HG03354 (cell line): ENCODE measurements at regions not wholly inside any gene's neighbourhood (a gene's known extent, or its start where the extent isn't known, plus 50 kb on each side); places are given as distances from the start of the nearest gene placed in this dataset.
"Not testable (repeated sequence)": the region's sequence is repeated elsewhere in the genome, so short reads cannot be mapped to it uniquely, and the experiment has no call there.

Experiments used
- ATAC-seq: cut with Tn5 transposase; IDR thresholded peaks from one replicate; pipeline ENCODE4 v1.9.1; 2021; ENCODE audit warnings: mild to moderate bottlenecking; ENCODE audit not compliant: unreplicated experiment, poor library complexity, severe bottlenecking

- ATAC-seq, result no peak
These were observed 1264.6 kb upstream of the SEL1L start for GRCh38 chr14:82798276-82798675.

GRCh38 chr14:82805892-82806825, 1272.5 kb upstream of the SEL1L start:
- no peak for ATAC-seq

DNA sequence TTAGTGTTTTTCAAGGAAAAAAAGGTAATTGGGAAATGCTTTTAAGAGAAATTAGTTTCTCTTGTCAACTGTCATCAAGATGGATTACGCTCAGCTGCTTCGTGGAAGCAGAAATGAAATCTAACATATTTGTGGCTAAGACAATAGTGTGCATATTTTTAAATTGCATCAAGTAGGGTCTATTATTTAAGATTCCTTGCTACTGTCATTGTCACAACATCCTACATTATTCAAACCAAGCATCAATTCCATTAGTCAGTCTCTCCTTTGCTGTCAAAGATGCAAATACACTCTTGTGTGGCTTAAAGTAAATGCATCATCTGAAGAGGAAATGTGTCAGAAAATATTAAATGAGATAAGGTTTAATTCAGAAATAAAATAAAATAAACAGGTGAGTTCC, 1277.6 kb upstream of the SEL1L start:
- ATAC-seq, result no peak

DNA sequence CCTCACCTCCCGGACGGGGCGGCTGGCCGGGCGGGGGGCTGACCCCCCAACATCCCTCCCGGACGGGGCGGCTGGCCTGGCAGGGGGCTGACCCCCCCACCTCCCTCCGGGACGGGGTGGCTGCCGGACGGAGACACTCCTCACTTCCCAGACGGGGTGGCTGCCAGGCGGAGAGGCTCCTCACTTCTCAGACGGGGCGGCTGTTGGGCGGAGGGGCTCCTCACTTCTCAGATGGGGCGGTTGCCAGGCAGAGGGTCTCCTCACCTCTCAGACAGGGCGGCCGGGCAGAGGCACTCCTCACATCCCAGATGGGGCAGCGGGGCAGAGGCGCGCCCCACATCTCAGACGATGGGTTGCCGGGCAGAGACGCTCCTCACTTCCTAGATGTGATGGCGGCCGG, 1280.7 kb upstream of the SEL1L start:
- ATAC-seq, result not testable (repeated sequence)

- ATAC-seq, result no peak
These were observed 1296.9 kb upstream of the SEL1L start for GRCh38 chr14:82830596-82830995.

GRCh38 chr14:82836256-82836950, 1302.8 kb upstream of the SEL1L start:
- no peak for ATAC-seq

DNA sequence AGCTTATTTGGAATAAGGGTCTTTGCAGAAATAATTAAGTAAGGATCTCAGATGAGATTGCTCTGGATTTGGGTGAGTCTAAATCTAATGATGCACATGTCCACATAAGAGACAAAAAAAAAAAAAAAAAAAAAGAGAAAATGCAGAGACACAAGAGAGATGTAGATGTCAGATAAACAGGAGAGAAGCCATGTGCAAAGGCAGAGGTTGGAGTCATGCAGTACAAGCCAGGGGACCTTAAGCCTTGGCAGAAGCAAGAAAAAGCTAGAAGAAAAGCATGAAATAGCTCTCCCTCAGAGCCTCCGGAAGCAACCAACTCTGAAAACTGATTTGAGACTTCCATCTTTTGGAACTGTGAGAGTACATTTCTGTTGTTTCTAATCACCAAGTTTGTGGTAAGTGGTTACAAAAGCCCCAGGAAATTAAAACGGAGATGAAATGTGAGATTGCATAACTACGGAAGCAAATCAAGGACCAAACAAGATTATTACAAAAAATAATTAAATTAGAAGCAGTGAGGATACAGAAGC, 1304.0 kb upstream of the SEL1L start:
- no peak for ATAC-seq

DNA sequence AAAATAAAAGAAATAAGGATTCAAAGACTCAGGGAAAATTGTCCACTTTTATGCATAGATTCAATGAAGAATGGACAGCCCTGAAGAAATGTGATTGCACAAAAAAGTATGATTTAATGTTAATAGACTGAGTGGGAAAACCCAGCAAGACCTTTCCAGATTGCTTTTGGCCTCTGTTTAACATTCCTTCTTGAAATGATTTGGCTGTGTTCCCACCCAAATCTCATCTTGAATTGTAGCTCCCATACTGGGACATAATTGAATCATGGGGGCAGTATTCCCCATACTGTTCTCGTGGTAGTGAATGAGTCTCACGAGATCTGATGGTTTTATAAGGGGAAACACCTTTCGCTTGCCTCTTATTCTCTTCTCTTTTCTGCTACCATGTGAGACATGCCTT, 1316.9 kb upstream of the SEL1L start:
- ATAC-seq, result no peak

- ATAC-seq, result no peak
These were observed 1320.5 kb upstream of the SEL1L start for GRCh38 chr14:82854131-82854530.

DNA sequence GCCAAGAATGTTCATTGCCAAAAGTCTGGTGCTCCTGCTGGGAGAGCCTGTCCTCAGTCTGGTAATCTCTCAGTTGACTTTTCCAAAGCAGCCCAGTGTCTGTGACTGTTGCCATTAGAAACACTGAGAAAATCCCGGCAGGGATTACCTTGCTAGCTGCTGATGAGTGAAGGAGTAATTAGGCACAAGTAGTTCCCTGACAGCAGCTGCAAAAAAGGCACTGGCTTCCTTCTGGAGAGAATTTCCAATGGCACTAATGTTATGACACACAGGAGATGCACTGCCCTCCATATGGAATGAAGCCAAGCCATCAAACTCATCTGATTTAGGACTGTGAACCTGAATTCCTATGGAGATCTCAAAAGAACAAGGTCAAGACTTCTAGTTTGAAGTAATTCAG, 1321.2 kb upstream of the SEL1L start:
- no peak for ATAC-seq

DNA sequence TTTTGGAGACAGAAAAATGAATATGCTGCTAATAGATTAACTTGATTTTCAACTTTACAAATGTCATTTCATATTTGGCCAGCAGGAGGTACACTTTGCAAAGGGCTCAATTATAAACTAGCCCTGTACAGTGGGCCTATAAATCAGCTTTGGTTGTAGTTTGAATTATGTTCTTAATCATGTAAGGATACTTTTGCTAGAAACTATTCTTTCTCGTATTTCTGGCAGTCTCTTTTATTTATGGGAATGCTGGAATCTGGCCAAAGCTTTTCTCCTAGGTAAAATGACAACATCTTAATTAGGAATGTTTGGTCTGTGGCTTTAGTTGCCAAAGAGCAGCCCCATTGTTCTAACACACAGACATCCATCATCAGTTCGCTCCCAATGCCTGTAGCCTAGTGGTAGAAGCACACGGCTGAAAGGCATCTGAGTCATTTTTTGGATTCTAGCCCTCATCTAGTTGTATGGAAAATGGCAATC, 1322.3 kb upstream of the SEL1L start:
- no peak for ATAC-seq

- no peak for ATAC-seq
These were observed 1327.7 kb upstream of the SEL1L start for GRCh38 chr14:82861313-82861712.

- ATAC-seq, result no peak
These were observed 1338.8 kb upstream of the SEL1L start for GRCh38 chr14:82872494-82872893.

GRCh38 chr14:82878951-82879350, 1345.3 kb upstream of the SEL1L start:
- no peak for ATAC-seq

- ATAC-seq, result no peak
These were observed 1346.4 kb upstream of the SEL1L start for GRCh38 chr14:82879949-82880535.

GRCh38 chr14:82886670-82887069, 1353.0 kb upstream of the SEL1L start:
- ATAC-seq, result no peak

DNA sequence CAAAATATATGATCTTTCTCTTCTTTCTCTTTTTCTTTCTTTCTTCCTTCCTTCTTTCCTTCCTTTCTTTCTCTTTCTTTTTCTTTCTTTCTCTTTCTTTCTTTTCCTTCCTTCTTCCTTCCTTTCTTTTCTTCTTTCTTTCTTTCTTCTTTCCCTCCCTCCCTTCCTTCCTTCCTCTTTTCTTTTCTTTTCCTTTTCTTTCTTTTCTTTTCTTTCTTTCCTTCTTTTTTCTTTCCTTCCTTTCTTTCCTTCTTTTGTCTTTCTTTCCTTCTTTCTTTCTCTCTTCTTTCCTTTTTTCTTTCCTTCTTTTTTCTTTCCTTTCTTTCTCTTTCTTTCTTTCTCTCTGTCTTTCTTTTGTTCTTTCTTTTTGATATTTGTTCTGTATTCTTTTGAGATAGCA, 1356.0 kb upstream of the SEL1L start:
- ATAC-seq, result no peak

DNA sequence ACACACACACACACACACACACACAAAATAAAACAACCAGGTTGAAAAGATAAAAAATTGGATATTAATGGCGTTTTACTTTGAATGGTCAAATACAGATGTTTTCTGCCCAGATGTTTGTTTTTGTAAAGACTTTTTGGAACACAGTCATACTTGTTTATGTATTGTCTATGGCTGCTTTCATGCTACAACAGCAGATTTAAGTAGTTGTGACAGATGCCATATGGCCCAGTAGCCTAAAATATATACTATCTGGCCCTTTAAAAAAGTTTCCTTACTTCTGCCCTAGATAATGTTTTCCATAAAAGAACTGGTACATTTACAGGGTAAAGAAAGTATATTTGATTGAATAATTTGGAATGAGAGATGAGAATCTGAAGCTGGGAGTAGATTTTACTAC, 1362.8 kb upstream of the SEL1L start:
- ATAC-seq, result no peak

DNA sequence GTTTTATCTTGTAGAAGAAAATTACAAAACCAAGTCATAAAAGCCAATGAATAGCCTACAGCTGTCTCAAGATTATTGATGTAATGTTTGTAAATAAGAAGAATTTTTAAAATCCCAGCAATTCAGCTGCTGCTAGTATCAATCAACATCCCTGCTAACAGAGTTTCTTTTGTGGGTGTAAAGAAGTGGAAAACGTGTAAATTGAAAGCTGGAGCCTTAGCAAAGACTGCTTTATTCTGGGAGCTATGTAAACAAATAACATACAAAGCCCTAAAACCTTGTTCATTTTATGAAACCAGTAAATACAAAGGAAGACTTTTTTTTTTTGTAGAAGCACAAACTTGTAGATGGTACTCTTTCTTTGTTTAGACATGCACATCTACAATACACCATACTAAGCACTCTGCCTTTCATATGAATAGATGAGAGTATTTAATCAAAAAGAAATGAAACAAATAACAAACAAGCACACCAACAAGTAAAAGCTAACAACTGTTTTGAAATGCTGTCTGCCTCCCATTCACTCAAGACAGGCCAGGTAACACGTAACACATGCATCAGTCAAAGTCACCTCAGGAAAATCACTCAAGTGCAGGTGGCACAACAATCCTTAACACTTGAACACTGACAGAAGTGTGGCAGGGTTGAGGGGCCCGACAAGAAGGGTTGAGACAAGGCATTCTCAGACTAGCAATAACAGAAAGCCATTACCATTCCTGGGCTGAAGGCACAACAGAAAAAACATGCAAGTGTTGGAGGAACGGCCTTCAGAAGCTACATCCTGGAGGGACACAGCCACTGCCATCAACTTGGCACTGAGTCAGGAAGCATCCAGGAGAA, 1364.0 kb upstream of the SEL1L start:
- ATAC-seq, result no peak

DNA sequence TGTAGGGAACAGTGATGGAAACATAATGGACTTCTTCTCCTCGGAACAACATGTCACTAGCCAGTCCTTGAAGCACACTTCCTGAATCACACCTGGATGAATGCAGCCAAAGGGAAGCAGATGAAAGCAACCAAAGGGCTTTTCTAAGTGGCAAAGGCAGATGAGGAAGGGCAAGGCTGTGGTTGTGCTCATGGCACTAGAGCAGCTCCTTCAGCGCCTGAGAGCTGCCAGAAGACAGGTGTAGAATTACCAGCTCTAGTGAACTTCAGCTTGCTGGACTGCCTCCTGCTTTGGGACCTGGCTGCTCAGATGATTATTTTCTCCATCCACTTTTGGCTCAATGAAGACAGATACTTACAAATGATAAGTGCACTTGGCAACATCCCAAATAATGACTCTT, 1372.1 kb upstream of the SEL1L start:
- no peak for ATAC-seq
